Adrenal gland (tissue), 9 donors: ENCODE measurements at regions not wholly inside any gene's neighbourhood (a gene's known extent, or its start where the extent isn't known, plus 50 kb on each side); places are given as distances from the start of the nearest gene placed in this dataset.

Source experiments
- DNase-seq, 7 donors: peaks; one replicate each; pipeline ENCODE4 v3.0.0-alpha.2; 2019 to 2020
- H3K27ac ChIP-seq, 5 donors: fragments of 200-600 bp; sonication (generic) in 4 of 5; 1 replicate in 3 of 5; 2 replicates in 2 of 5; pipeline versions ENCODE4 v1.5.1 to v1.8.0; 2016 to 2020; ENCODE audit warnings: mild to moderate bottlenecking in 1 of 5
- H3K27me3 ChIP-seq: fragments of 200-600 bp; 2 replicates; pipeline ENCODE4 v1.8.0; 2021
- H3K36me3 ChIP-seq, 2 donors: fragments of 200-600 bp; replicated peaks in 1 of 2; 1 replicate in 1 of 2; 2 replicates in 1 of 2; pipeline versions ENCODE4 v1.5.1 to v1.8.0; 2018 to 2022
- H3K4me1 ChIP-seq, 2 donors: fragments of 200-600 bp; replicated peaks in 1 of 2; 1 replicate in 1 of 2; 2 replicates in 1 of 2; pipeline versions ENCODE4 v1.5.1 to v1.8.0; 2018 to 2021
- H3K4me3 ChIP-seq, 4 donors: fragments of 200-600 bp; sonication (generic) in 3 of 4; one replicate each; pipeline ENCODE4 v1.5.1; 2016 to 2018
- H3K9me3 ChIP-seq, 3 donors: fragments of 200-600 bp; sonication (generic) in 1 of 3; replicated peaks in 1 of 3; 1 replicate in 2 of 3; 2 replicates in 1 of 3; pipeline versions ENCODE4 v1.5.1 to v1.8.0; 2016 to 2021
- CTCF ChIP-seq, 6 experiments: fragments of 450-650 bp in 4 of 6; fragments of 200-600 bp in 2 of 6; sonication (generic) in 1 of 6; IDR thresholded peaks; 1 replicate in 5 of 6; 2 replicates in 1 of 6; pipeline versions ENCODE4 v1.5.1 to v1.8.0; 2016 to 2021; ENCODE audit warnings: antibody characterized with exemption in 6 of 6, mild to moderate bottlenecking in 2 of 6, moderate library complexity in 1 of 6
- POLR2A ChIP-seq, 2 donors: fragments of 450-650 bp; IDR thresholded peaks; one replicate each; pipeline ENCODE4 v1.6.1; 2017; ENCODE audit warnings: antibody characterized with exemption in 2 of 2, mild to moderate bottlenecking in 2 of 2, moderate library complexity in 1 of 2
- WGBS, 4 donors: extraction: QIAGEN DNeasy Blood & Tissue Kit in 2 of 4; methylation state at CpG; one replicate each; pipeline versions ENCODE4 v1.1.5 to v1.1.7; 2013 to 2017; 5-methylcytosine and 5-hydroxymethylcytosine counted together
- intact Hi-C, 2 donors: fragments of 100-400 bp; cut with DNase I; formaldehyde crosslinking; loops; one replicate each; pipeline versions ENCODE4 v1.14.1 to v1.15.0; 2022 to 2023
- donor health status: healthy with polysubstance abuse.
- donor health status: Bipolar disorder and iron deficiency.
- donor health status: DM: yes; HTN: yes; CAD: no.
- donor health status: DM: no; HTN: no; CAD: no.
- donor health status: DM: no; HTN: no; CAD: no.

GRCh38 chr3:156769721-156770654 is 56.2 kb upstream of the LEKR1 start:
- WGBS, 4 donors = 77 to 88% (median 87%) methylated on average over 3 of the region's 3 CpGs
- no peak for DNase-seq
- H3K27me3 ChIP-seq = no peaks in the 10 kb centered on the region
- no peak overlapping the region for H3K4me3 ChIP-seq
- H3K27ac ChIP-seq = no peak overlapping the region
- TF ChIP-seq CTCF (IDR thresholded peaks at IDR 0.05) = no peak
- TF ChIP-seq POLR2A (IDR thresholded peaks at IDR 0.05) = no peak
- no peaks in the 10 kb centered on the region for H3K36me3 ChIP-seq
- H3K4me1 ChIP-seq = peaks cover 0 to 6% of the 10 kb centered on the region in 2 donors
- intact Hi-C loops = no loop called here
- no peaks in the 10 kb centered on the region for H3K9me3 ChIP-seq

GRCh38 chr3:156770699-156771414 is 55.3 kb upstream of the LEKR1 start:
- H3K36me3 ChIP-seq = no peaks in the 10 kb centered on the region
- peaks cover 0 to 6% of the 10 kb centered on the region in 2 donors for H3K4me1 ChIP-seq
- H3K4me3 ChIP-seq = no peak overlapping the region
- TF ChIP-seq CTCF (IDR thresholded peaks at IDR 0.05) (no peak), POLR2A (IDR thresholded peaks at IDR 0.05) (no peak)
- no peaks in the 10 kb centered on the region for H3K9me3 ChIP-seq
- H3K27ac ChIP-seq = no peak overlapping the region
- no peak for DNase-seq
- no peaks in the 10 kb centered on the region for H3K27me3 ChIP-seq
- 84 to 93% (median 89%) methylated on average over 6 of the region's 6 CpGs for WGBS, 4 donors
- intact Hi-C loops = no loop called here

- DNase-seq = peak in 1 of 7 donors; percentile 24
These were observed 53.5 kb upstream of the LEKR1 start for GRCh38 chr3:156772588-156773206.

More at GRCh38 chr3:156772588-156773206, 53.5 kb upstream of the LEKR1 start:
- H3K36me3 ChIP-seq = no peaks in the 10 kb centered on the region
- WGBS, 4 donors = 8 to 18% (median 13%) methylated on average over 2 of the region's 2 CpGs
- no peaks in the 10 kb centered on the region for H3K9me3 ChIP-seq
- H3K4me1 ChIP-seq = peaks cover 0 to 6% of the 10 kb centered on the region in 2 donors
- H3K27ac ChIP-seq = no peak overlapping the region
- no peak overlapping the region for H3K4me3 ChIP-seq
- intact Hi-C loops = no loop called here
- TF ChIP-seq CTCF (IDR thresholded peaks at IDR 0.05) (no peak), POLR2A (IDR thresholded peaks at IDR 0.05) (no peak)
- no peaks in the 10 kb centered on the region for H3K27me3 ChIP-seq
